ENCODE measurements at regions not wholly inside any gene's neighbourhood (a gene's known extent, or its start where the extent isn't known, plus 50 kb on each side); places are given as distances from the start of the nearest gene placed in this dataset.
"Not testable (repeated sequence)": the region's sequence is repeated elsewhere in the genome, so short reads cannot be mapped to it uniquely, and the experiment has no call there.

DNA sequence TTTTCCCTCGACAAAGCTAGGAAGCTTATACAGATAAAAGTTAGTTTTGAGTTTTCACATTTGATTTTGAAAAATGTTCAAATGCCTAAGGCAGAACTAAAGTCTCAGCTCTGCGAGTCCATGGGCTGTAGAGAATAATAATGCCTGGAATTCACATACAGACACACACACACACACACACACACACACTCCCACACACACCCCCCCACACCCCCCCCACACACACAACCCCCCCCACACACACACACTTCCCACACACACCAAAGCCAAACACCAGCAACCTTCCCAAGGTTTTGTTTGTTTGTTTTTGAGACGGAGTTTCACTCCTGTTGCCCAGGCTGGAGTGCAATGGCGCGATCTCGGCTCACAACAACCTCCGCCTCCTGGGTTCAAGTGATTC is 62.8 kb upstream of the EIF5 start:
- DNase-seq = no peak

DNA sequence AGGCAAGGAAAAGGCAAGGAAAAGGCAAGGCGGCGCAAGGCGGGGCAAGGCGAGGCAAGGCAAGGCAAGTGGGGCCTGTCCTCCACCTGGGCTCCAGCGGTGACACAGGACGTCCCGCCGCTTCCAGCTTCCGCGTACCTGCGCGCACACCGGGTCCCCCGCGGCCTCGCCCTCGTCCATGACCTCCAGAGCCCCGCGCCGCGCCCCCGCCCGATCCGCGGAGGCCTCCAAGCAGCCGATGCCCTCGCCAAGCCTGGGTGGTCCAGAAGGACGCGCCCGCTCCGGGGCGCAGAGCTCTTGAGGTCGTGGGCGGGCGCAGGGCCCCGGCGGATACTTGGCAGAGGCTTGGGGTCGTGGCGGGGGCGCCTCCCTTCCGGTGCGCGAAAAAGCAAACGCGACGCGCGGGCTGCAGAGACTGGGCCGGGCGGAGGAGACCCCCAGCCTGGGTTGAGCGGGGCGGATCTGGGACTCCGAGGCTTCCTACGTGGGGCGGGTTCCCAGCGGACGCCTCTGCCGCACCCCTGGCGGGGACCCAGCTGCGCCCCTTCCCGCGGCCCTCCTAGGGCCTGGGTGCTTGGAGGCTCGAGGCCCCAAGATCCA is 60.8 kb upstream of the EIF5 start:
- no peak for DNase-seq

DNA sequence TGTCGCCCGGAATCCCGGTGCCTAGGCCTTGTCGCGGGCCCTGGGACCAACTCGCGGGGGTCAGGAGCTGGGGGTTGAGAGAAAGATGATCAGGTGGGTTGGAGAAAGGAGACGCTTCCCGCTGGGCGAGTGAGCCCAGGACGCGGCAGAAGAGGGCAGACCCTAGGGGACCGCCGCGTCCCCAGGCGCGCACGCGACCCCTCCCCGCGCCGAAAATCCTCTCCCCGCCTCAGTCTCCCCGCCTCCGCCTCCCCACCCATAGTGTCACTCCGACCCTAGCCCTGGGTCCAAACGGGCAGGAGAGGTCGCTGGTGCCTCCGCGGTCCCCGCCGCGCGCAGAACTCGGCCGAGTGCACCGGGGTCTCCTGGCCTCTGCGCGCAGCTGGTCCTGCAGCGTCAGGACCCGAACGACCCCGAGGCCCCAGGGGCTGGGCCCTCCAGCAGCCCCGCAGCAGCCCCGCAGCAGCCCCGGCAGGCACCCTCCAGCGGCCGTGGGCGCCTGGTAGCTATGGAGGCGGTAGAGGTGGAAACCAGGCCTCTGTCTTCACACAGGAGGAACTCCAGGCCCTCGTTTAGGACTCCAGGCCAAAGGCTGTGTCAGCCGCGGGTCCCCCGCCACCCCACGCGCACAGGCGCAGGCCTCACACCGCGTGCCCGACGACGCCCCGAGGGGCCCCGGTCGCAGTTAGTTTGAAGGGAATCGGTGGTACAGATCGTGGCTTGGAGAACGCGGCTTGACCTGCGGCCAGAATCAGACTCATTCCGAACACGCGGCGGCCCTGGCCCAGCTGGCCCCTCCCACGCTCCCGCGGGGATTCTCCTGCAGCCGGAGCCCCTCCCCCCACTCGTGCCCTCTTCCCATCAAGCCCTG is 60.1 kb upstream of the EIF5 start:
- DNase-seq = no peak

DNA sequence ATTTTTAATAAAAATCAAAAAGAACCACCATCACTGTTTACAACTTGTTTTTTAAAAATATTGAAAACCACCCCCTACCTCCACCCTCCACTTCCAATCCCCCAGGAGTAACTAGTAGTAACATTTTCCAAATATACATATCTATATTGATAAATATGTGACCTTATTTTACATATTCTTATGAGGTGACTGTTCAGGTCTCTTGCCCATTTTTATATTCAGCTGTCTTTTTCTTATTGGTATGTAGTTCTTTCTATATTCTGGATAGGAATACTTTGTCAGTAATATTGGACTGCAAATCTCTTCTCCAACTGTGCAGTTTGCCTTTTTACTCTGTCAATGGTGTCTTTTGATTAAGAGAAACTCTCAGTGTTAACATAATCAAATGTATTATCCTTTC is 59.0 kb upstream of the EIF5 start:
- no peak for DNase-seq

DNA sequence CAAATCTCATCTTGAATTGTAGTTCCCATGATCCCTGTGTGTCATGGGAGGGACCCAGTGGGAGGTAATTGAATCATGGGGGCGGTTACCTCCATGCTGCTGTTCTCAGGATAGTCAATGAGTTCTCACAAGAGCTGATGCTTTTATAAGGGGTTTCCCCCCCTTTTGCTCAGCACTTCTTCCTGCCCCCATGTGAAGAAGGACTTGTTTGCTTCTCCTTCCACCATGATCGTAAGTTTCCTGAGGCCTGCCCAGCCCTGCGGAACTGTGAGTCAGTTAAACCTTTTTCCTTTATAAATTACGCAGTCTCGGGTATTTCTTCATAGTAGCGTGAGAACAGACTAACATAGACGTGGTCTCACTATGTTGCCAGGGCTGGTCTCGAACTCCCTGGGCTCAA is 56.1 kb upstream of the EIF5 start:
- no peak for DNase-seq

DNA sequence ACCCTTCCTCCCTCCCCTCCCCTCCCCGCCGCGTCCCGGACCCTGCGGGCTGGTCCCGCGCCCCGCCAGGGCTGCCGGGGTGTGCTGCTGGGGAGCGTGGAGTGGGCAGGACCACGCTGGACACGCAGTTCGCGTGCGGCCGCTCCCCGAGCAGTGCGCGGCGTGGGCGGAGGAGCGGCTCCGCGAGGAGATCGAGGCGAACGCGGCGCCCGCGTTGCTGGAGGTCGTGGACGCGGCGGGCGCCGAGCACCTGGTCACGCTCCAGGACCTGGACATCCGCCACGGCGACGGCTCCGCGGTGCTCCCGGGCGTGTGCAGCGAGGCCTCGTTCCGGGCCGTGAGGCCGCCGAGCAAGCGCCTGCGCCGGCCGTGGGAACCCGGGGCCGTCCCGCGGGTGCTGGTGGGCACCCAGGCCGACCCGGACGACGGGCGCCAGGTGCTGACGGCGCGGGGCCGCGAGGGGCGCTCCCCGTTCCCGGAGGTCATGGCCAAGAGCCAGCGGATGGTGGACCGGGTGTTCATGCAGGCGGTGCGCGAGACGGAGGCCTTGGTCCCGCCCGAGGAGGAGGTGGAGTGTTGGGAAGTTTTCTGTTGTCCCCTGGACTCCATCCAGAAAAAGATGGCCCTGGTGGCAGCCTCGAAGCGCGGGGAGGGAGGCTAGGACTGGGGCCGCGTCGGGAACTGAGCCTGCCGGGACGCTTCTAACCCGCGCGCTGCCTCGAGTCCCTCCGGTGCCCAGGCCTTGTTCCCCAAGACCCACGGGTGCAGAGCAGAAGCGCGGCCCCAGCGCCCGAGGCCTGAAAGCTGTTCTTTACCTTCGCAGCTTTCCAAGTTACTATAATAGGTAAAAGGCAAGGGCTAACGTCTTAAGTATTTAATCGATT is 54.7 kb upstream of the EIF5 start:
- DNase-seq = peak in 1 of 6 experiments; percentile 2

DNA sequence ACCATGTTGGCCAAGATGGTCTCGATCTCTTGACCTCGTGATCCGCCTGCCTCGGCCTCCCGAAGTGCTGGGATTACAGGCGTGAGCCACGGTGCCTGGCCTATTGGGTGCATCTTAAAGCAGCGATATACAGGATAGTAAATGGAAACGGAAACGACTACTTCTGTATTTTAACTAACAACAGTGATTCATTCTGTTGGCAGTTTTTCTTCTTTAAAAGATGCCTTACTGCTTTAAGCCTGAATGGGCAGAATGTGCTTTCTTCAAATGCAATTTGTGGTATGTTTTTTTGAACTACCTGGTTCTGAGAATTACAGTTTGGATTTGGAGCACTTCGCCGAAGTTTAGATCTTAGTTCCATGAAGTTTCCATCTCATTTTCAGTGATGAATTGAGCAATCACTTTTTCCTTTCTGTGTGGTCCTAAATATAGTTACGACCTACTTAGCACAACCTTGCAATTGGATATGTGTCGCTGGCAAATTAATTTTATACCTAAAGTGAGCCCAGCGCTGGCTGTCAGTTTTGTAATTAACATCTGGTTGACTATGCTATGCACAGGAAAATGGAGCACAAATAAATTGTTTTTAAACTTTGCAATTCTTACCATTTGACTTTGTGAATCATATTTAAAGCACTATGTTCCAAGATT is 53.6 kb upstream of the EIF5 start:
- DNase-seq = no peak

DNA sequence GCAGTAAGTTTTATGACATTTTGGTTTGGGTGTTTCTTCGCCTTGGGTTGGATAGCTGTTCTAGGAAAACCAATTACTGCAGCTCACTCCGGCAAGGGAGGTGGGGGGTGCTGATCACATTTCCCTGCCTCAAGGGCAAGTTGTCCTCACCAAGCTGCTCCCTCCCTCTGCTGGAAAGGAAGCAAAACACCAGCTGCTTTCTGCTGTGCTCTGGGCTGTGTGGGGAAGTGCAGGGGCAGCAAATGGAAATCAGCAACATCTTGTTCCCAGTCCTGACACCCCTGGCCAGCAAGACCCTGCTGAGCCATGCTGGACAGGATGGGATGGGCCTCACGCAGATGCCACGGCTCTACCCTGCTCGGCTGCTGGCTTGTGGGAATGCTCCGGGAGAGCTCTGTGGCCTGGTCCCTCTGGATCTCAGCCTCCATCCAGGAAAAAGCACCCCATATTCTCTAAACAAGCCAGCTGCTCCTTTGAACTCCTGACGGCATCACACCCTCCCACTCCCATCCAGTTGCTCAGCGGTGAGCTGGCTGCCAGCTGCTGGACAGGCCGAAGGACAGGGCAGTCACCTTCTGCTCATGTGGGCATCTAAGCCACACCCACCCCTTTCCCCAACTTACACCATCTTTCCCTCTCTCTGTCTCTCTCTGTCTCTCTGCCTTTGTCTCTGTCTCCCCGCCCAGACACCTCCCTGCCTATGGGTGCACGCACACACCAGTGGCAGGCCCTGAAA is 52.4 kb upstream of the EIF5 start:
- no peak for DNase-seq

DNA sequence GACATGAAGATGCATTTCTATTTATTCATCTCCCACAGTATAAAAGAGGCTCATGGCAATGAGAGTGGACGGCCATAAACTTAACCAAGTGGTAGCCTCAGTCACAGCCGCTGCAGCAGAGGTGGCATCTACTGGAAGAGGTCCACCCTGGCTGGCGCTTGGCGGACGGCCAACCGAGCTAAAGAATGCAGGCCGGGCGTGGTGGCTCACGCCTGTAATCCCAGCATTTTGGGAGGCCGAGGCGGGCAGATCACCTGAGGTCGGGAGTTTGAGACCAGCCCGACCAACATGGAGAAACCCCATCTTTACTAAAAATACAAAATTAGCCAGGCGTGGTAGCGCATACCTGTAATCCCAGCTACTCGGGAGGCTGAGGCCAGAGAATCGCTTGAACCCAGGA is 51.7 kb upstream of the EIF5 start:
- DNase-seq = not testable (repeated sequence)

DNA sequence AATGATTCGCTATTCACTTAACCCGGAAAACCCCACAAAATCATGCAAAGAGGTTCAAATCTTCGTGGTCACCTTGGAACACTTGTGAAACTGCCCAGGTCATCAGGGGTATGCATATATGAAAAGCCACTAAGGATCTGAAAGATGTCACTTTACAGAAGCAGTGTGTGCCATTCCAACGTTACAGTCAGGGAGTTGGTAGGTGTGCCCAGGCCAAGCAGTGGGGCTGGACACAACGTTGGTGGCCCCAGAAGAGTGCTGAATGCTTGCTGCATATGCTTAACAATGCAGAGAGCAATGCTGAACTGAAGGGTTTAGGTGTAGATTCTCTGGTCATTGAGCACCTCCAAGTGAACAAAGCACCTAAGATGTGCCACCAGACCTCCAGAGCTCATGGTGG is 51.1 kb upstream of the EIF5 start:
- DNase-seq = no peak

DNA sequence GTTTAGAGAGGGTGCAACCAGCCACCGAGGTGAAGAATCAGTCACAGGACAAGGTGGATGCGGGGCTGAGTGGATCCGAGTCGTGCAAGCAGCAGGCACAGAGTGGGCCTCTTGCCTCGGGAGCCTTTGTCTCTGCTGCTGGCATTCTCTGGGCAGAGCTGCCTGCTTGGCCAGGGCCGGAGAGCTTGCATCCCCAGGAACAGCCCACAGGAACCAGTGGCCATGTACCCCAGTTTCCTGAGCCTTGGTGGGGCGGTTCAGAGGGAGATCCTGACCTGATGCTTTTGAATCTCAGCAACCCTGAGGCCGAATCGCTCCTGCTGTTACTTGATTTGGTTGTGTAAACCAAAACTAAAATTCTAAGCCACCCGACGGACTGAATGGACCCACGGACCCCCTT is 50.1 kb upstream of the EIF5 start:
- no peak for DNase-seq

Data from stimulated activated naive CD4-positive, alpha-beta T cell (primary cell).